ENCODE measurements at regions not wholly inside any gene's neighbourhood (a gene's known extent, or its start where the extent isn't known, plus 50 kb on each side); places are given as distances from the start of the nearest gene placed in this dataset.

DNA sequence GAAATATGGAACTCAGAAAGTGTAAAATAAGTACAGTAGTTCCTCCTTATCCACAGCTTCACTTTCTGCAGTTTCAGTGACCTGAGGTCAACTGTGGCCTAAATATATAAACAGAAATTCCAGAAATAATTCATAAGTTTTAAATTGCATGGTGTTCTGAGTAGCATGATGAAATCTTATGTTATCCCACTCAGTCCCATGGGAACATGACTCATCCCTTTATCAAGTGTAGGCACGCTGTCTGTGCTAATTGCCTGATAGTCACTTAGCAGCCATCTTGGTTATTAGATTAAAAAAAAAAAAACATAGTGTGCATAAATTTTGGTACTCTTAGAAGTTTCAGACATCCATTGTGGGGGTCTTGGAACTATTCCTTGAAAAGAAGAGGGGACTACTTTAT lies 983.4 kb upstream of the ADGRL3 start:
- no peak for TF ChIP-seq POLR2A (IDR thresholded peaks at IDR 0.05; ENCODE audit: low read length)
- no peak for TF ChIP-seq GATA1 (IDR thresholded peaks at IDR 0.05; ENCODE audit: low read depth, low read length)

Data from erythroblast (primary cell).